HL-60 (cell line): ENCODE measurements at regions not wholly inside any gene's neighbourhood (a gene's known extent, or its start where the extent isn't known, plus 50 kb on each side); places are given as distances from the start of the nearest gene placed in this dataset.

ENCODE experiments used
- DNase-seq, 2 experiments: peaks; one replicate each; pipeline ENCODE4 v3.0.0-alpha.2; 2010 to 2020; ENCODE audit warnings: low read depth in 1 of 2, low spot score in 1 of 2
- H3K27ac ChIP-seq: fragments of 250-450 bp; sonication (Bioruptor Pico); replicated peaks from 2 replicates; pipeline ENCODE4 v1.5.1; 2020; ENCODE audit warnings: mild to moderate bottlenecking, moderate library complexity
- H3K27me3 ChIP-seq: fragments of 250-450 bp; sonication (Bioruptor Pico); 2 replicates; pipeline ENCODE4 v1.5.1; 2021; ENCODE audit warnings: mild to moderate bottlenecking, moderate library complexity; ENCODE audit not compliant: insufficient read depth, poor library complexity, severe bottlenecking
- H3K4me3 ChIP-seq: replicated peaks from 2 replicates; pipeline ENCODE4 v1.5.1; 2011; ENCODE audit warnings: mild to moderate bottlenecking, control low read depth, low read length; ENCODE audit not compliant: insufficient read depth
- CTCF ChIP-seq: IDR thresholded peaks from one replicate; pipeline ENCODE4 v1.5.1; 2011; ENCODE audit warnings: low read length, control low read depth, inconsistent platforms; ENCODE audit not compliant: insufficient read depth
- GABPA ChIP-seq: IDR thresholded peaks from 2 replicates; pipeline ENCODE4 v1.6.1; 2012; ENCODE audit warnings: low read depth
- POLR2AphosphoS5 ChIP-seq: IDR thresholded peaks from 2 replicates; pipeline ENCODE4 v1.6.1; 2012; ENCODE audit warnings: low read depth
- REST ChIP-seq: IDR thresholded peaks from 2 replicates; pipeline ENCODE4 v1.6.1; 2012; ENCODE audit warnings: low read depth; ENCODE audit not compliant: insufficient replicate concordance
- SPI1 ChIP-seq: IDR thresholded peaks from 2 replicates; pipeline ENCODE4 v1.6.1; 2012; ENCODE audit warnings: low read depth, mild to moderate bottlenecking, borderline replicate concordance

GRCh38 chr6:167515873-167516507 is 191.1 kb downstream of the TTLL2 start:
- no peaks in the 10 kb centered on the region for H3K27me3 ChIP-seq
- DNase-seq: no peak
- no peak overlapping the region for H3K4me3 ChIP-seq
- no peak for TF ChIP-seq POLR2AphosphoS5
- no peak for TF ChIP-seq CTCF
- TF ChIP-seq SPI1: no peak
- no peak for TF ChIP-seq REST
- TF ChIP-seq GABPA: no peak
- H3K27ac ChIP-seq: no peak overlapping the region

GRCh38 chr6:167517254-167517916 is 192.5 kb downstream of the TTLL2 start:
- Histone ChIP-seq H3K4me3 (no peak overlapping the region), H3K27me3 (no peaks in the 10 kb centered on the region), H3K27ac (no peak overlapping the region)
- no peak for DNase-seq
- TF ChIP-seq REST: no peak
- TF ChIP-seq CTCF: no peak
- no peak for TF ChIP-seq POLR2AphosphoS5
- no peak for TF ChIP-seq SPI1
- no peak for TF ChIP-seq GABPA

- Histone ChIP-seq H3K27ac (no peak overlapping the region), H3K27me3 (no peaks in the 10 kb centered on the region), H3K4me3 (no peak overlapping the region)
- TF ChIP-seq REST (no peak), POLR2AphosphoS5 (no peak), CTCF (no peak), SPI1 (no peak), GABPA (no peak)
- no peak for DNase-seq
Measured at GRCh38 chr6:167523426-167523825, 198.5 kb downstream of the TTLL2 start.
